GM03348 (cell line): ENCODE measurements at regions not wholly inside any gene's neighbourhood (a gene's known extent, or its start where the extent isn't known, plus 50 kb on each side); places are given as distances from the start of the nearest gene placed in this dataset.
A peak's percentile ranks its signal among the peaks of the same experiment; 100 is the strongest.

Source experiments
- DNase-seq: peaks from one replicate; pipeline ENCODE4 v3.0.0; 2012; ENCODE audit warnings: low spot score

DNA sequence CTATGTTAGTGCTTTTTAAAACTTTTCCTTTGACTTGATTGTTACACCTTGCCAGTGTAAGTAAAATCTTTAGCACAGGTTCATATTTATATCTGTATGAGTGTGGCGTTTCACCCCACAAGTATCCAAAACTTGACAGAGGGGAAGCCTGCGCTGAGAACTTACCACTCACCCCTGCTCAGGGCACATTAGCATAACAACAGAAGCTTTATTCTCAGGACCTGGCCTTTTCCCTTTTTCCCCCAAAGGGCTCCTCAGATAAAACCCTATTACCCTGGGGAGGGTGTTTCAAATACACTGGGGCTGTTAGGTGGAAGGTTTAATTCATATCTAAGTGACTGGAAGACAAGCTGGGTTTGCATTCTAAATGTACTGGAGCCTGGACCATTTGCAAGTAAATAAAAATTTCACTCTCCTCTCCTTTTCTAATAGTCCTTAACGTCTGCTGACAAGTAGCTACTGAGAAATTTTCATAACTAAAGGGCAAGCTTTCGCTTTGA is 276.6 kb downstream of the RNF152 start:
- DNase-seq: no peak

DNA sequence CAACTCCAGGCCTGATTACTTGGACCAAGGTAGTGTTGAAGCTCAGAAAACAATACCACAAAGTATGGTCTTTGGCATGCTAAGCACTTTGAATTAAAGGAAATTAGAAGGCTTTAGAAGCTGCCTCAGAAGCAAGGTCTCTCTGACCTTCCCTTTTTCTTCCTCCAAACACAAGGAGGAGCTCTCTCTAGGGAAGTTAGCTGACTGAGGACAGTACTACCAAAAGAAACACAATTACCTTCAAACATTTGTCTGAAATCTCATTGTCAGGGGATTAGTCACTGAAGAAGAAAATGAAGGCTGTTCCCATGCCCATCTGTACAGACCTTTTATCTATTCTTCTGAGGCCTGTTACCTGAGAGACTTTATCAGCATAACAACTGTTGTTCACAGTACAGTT is 279.3 kb downstream of the CDH20 start:
- DNase-seq: no peak

DNA sequence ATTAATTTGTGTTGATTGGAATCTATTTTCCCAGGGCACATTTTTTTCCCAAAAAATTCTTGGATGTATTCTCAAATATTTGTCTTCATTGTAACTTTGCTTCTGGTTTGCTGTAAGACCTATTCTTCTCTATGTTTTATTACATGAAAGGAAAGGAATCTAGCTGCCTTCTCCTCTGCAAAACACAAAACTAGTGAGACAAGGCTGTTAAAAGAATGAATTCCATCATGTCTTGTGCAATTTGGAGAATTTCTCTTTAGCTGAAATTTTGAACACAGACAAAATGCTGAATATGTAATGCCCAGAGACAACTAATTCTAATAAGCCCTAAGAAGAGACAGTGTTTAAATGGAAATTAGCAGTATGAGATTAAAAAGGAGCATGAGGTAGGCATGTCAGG is 275.9 kb downstream of the CDH20 start:
- peak; percentile 51 for DNase-seq

DNA sequence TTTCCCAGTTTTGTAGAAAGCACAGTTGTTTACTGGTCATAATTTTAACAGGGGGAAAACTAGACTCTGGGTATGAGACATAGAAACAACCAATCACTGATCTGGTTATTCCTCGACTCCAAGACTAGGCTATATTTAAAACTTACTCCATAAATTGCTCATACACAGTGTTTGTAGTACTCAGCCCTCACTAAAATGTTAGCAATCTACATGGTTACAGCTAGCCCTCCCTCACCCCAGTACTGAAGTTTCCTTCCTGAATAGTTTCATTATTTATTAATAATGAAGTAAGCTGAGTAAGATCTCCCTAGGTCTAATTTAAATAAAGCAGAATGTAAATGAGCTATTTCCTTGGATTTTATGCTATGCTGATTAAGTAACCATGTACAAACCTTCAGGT is 275.1 kb downstream of the CDH20 start:
- no peak for DNase-seq

DNA sequence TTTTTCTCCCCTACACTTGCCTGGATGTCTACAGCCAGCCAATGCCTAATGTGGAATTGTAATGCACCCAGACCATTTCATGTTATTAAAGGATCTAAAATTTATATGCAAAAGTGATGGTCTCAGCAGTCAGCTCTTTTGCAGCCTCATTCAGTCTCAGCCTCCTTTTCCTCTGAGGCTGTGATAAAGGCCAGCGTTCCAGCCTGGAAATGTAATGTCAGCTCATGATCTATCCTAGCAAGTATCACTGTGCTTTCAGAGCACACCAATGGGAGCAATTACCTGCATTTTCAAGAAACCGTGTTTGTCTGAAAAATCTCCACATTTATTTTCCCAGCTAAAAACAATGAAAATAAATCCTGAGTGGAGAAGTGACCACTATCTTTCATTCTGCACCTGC is 274.6 kb downstream of the CDH20 start:
- no peak for DNase-seq

DNA sequence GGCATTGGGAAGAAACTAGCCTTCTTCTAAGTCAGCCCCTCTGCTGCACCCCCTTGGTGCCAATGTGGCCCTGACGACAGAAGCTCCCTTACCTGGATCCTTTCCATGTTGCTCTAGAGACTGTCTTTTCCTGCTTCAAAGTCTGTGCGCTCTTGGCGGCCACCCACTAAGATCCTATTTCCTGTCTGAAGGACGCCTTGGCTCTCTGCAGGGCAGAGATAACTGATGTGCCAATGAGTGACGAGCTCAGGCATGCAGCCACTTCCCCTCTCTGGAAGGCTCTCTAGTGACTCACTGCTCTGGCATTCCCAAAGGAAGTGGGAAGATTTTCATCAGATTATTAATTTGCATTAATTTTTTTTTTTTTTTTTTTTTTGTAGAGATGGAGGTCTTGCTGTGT is 273.5 kb downstream of the CDH20 start:
- DNase-seq: peak; percentile 86

DNA sequence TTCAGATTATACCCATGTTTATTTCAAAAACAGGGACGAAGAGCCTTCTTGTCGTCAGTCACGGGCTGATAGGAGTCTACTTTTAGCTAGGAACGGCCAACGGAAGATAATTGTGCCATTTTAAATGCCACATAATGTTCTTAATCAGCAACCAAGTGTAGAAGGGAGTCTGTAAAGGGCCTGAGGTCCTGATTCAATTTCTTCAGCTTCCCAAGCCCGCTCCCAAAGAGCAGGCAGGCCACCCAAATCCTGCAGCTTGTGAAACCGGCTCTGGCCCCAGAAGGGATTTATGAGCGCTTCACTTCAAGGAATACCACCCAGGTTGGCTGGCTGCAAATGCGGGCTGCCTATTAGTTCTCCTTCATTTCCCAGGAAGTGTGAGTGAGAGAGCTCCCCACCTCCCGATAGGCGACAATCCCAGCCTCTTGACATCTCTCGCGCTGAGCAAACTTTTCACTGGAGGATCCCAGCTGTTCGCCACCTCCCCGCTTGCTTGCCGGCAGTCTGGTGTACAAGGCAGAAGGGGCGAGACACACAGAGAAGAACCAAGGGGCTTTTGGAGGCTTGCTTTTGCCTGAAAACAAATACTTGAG is 272.9 kb downstream of the CDH20 start:
- peak; percentile 53 for DNase-seq

DNA sequence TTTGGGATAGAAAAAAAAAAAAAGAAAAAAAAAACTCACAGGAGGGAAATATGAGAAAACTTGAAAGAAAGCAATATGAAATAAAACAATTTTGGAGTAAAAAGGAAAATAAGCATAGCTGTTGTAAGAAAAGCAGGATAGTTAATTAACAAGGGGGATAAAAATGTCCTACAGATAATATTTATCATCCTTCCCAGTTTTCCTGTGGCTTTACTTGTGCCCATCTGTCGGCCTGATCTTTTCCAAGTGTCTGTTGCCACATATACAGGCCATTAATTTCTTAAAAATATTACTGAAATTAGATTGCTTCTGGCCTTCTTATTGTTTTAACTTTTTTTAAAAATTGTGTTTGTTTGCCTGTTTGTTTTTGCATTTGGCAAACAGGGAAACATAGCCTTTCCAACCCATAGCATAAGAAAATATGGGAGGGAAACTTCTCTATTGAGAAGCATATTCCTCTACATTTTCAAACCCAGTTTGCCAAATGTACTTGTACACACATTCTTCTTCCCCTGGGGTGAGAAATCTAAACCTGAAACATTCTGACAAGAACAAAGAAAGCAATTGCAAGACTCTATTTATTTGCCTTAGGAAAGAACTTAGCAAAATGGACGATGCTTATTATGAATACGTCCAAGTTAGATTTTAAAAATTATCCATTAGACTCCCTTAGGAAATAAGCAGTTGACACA is 272.3 kb downstream of the CDH20 start:
- DNase-seq: no peak
